ENCODE measurements at regions not wholly inside any gene's neighbourhood (a gene's known extent, or its start where the extent isn't known, plus 50 kb on each side); places are given as distances from the start of the nearest gene placed in this dataset.

DNA sequence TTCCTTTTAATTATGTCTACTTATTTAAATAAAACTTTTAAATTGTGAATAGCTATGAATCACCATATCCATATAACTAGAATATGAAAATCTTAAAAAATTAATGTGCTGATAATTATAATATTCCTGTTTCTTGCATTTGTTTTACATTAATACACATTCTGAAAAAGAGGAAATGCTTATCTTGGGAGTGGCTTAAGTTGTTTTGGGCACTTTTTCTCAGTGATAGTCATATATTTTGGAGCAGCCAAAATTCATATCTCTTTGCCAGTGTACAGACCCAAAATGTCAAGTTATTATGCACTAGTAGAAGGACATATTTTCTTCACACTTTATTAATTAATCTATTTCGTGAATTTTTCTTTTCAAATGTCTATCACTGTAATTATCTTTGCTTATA, 838.5 kb downstream of the USP25 start:
- DNase-seq: no peak

DNA sequence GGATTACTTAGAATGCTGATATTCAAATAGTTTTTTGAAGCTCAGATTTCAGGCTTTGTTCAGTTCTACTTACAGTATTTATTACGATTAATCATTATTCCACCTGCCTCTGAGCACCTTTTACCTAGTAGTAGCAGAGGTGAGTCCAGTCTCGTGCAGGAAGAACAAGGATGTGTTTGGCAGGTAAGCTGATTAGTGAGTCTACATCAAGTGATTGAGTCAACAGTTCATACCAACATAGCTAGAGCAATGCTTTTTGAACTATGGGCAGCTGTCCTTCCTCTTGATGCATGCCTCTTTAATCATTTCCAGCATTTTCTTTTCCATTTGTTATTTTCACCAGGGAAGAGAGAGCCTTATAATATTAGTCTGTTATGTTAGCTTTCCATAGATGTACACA, 838.9 kb downstream of the USP25 start:
- DNase-seq: no peak

DNA sequence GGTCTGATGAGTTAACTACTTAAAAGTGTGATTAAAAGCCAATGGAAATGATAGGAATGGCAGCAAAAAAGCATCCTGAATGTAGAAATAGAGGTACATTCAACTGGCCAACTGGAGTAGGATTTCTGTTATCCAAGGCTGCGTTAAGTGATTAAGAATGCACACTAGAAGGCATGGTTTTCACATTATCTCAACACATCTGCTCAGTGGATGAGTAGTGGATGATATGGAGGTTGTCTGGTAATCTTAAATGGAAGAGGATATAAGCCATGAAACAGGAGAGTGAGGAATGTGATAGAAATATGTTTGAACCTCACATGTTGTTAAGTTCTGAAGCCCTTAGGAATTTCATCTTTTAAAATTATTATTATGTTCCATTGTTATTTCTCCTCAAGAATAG, 839.9 kb downstream of the USP25 start:
- no peak for DNase-seq

DNA sequence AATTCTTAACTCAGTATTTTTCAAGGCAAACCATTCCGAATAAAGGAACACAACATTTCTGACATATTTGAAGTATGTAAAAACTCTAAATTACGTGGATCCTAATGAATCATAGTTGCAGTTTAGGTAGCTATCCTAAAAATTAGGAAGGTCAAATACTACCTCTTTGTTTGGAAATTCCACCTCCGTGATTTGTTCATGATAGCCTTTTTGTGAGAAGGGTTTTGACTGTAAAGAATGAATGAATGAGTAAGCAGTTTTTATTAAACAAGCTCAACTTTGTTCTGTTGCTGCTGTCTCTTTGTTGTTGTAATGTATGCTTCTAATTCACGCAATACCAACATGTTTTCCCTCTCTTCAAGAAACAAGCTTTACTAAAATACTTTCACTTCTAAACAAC, 840.4 kb downstream of the USP25 start:
- no peak for DNase-seq

DNA sequence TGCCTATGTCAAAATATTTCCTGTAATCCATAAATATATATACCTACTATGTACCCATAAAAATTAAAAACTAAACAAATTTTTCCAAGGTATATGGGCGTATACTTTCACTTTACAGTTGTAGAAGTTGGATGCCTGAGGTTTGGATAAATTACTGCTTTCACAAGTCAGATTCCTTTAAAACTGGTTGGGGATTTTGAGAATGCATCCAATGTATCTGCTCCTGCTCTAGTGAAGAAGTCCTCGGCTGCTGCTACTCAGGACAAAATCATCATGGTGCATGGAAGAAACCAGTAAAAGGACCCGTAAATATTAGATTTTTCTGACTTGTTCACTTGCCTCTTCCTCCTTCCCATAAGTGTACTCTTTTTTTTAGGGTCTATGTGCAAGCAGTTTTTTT, 841.1 kb downstream of the USP25 start:
- DNase-seq: no peak

DNA sequence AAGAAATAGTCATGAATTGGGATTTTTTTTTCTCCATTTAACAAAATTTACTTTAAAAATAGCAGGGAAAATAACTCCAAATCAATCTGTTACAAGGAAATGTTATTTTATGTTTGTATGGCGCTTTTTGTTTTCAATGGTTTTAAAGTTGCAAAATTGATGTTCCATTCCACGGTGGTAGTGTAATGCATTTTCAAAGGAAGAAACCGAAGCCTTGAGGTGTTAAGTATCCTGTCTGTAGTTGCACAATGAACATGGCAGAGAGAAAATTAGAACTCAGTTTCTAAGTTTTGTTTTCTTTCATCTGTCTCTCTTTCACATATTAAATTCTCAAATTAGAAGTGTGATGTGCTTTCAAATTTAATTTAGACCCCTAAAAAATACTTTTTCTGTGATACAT, 841.8 kb downstream of the USP25 start:
- no peak for DNase-seq

DNA sequence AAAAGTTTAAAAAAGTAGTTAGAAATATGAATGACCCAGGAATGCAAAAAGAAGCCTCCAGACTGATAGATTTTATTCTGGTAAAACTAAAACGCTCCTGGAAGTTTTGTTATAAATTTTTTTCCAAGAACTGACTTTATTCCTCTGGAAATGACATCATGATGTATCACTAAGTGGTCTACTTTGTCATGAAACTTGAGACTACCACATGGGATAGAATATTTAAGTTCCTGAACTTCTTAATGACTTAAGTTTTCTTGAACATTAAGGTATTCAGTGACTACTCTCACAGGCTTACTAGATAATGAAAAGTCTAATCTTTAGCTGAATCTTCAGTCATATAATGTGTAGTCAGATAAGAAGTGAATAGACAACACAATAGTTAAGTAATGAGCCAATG, 842.2 kb downstream of the USP25 start:
- no peak for DNase-seq

DNA sequence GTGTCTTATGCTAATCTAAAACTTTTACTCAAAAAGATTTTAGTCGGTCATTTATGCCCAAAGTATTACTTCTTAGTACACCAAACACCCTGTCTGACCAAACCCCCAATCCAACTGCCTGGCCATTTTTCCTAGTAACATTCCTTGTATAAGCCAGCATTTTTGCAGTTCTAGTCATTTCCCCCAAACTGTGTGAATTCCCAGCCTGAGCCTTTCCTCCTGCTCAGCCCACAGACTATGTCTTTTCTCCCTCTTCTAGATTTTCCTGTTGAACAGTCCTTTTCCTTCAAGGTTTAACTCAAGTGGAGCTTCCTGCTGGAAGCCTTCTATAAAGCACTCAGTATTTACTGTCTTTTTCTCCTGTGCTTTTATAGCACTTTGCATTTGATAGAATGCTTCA, 843.8 kb downstream of the USP25 start:
- DNase-seq: no peak

DNA sequence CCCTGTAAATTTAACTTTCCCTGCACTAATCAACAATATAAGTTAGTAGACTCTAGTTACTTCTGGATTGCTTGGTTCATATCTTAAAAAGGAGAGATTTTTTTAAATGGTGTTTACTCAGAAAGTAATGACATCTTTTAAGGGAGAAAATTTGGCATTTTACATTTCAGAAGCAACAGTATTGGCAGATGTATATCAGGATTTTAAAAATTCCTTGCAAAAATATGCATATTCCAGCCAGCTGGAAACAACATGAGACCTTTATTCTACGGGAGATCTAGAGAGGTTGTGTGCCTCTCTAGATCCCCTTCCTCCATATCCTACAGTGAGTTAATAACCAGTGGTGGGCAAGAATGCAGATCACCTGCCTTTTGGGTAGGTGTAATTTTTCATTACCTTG, 848.2 kb downstream of the USP25 start:
- no peak for DNase-seq

DNA sequence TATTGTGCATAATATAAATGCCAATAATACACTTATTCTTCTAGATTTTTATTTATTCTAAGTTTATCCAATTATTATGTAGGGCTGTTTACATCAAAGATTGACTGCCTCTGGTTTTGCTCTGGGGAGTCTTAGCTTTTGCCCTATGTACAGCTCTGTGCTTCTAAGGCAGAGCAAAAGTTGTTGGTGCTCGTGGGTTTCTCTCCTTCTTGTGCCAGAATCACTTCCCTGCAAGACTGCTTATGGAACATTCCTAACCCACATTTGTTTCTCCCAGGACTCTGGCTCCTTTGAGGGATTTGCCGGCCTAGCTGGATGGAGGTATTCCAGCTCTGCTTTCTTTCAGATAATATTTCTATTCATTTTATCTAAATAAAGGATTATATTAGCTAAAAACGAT, 849.1 kb downstream of the USP25 start:
- no peak for DNase-seq

DNA sequence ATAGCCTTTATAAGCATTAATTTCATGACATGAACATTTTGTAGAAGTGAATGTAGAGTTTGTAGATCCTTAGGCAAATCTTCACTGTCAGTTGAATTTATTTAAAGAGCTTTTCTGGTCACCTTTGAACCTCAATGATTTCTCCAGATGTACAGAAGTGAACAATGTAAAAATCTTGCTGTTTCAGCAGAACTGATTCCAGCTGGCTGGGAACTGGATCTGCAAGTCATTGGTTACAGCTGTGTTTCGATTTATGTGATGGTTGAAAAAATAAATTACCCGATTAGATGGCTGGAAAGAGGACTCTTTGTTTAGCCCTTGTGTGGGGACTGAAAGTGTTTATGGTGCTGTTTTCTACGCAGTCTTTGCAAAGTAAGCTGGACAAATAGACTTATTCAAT, 849.8 kb downstream of the USP25 start:
- DNase-seq: peak; percentile 32

DNA sequence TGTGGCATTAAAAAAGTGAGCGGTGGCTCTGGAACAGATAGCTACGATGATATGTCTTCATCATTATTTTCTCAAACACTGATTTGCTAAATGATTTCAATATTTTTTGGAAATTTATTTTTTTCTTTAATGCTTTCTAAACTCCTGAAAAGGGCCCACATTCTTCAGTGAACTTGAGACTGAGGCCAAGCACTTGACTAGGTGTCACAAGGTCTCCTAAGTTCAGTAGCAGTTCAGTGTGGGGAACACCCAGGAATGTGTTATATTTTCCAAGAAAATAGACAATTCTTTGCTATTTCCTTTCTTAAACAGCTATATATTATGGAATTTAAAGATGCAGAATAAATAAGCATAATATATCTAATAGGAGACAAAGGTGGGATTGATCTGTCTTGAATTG, 850.9 kb downstream of the USP25 start:
- no peak for DNase-seq

DNA sequence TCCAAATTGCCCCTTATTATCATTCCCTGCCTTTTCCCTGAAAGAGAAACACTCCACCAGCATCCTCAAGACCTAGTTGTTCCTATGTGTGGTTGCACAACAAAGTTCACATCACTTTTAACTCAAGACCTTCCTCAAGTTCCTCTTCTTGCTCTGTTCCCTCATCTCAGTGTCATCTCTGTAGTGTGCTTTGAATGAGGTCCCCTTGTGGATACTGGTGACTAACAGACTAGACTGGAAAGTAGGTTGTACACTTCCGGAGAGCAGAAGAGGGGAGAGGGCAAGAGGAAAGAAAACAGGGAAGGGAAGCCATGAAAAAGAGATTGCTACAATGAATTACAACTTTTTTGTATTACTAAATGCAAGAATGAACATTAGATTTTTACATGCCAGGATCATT, 853.8 kb downstream of the USP25 start:
- no peak for DNase-seq

DNA sequence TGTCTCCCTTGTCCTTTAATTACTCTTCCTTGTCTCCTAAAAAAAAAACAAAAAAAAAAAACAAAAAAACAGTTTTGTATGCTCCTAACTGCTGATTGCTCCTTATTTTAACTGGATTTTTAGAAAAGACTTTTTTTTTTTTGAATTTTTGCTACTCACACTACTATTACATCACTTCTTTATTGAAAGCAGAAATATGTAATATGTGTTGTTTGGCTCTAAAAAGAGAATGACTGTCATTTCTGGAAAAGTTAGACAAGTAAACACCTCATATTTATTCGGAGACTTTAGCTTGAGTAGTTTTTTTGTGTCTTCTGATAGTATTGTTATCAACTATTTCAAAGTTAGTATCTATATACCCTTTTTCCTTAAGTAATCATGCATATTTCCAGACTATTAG, 855.0 kb downstream of the USP25 start:
- no peak for DNase-seq

DNA sequence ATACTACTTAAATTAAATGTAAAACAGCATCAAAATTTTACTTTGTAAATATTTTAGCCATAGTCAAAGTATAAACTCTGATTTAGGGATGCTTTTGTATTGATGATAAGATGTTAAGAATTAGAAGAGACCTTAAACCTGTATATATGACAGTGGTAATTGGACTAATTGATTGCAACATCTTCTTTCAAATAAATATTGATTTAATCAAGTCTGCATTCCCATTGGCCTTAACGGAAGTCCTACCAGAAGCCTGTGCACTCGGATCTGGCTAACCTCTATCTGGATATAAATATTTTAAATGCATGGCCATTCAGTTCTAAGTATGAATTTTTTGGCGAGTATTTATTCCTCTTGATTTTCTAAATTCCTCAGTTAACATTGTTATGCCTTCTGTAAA, 856.1 kb downstream of the USP25 start:
- no peak for DNase-seq

DNA sequence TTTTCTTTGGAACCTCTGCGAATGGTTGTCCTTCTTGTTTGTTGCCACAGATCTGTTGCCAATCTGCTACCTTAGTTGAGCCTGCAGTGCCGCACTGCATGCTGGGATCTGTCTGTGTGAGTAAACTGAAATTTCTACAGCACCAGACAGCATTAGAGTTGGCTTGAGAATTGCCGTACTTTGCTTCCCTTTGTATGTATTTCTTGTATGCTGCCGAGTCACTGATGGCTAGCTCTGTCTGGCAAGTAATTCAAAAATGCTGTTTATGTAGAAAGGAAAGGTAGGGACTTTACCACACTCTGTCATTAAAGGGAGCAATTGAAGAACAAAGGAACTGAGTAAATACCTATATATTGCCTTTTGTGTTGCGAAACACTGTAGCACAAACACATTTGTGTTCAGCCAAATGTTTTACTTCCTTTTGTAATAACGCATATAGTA, 857.4 kb downstream of the USP25 start:
- peak; percentile 26 for DNase-seq

DNA sequence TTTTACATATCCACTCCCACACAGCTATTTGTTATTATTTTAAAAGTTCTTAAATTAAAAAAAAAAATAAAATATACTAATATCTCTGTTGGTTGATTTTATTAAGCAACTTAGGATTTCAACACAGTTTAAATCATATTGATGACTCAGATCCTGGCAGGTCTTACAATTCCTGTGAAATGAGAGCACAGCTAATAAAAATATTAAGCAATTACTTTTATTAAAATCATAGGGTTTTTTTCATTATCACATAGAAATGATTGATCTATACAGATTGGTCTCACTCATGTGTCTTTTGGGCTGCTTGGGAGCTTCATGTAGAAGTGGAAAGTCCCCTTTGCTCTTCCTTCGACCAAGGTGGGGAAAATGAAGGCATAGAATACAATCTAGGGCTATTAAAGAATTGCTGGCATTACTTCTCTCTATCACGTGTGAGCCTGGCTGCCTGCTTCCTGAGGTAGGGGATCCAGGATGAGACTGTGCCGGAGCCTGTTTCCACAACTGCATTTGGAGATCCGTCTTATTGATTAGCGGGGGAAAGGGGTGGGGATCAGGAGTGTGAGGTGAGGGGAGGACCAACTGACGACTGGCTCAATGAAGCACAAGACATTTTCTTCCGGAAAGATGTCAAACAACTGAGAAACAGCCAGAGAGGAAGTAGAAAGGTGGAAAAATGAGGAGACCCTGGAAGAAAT, 858.0 kb downstream of the USP25 start:
- DNase-seq: no peak

DNA sequence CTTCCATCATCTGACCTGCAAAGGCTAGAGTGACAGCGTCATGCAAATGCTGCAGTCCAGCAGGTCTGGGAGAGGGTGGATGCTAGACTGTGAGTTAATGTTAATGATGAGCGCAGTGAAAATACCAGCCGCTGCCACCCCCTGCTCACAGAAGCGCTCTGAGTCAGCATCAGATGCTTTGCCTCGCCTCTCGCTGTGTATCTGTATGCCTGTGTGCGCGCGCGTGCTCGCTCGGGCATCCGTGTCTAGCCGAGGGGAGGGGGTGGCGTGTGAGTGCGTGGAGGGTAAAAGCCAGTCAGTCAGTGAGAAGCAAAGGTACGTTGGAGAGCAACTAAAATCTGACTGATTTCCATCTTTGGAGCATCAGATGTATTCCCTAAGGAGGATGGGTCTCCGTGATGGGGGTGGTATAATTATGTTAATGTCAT, 858.7 kb downstream of the USP25 start:
- peak; percentile 85 for DNase-seq

DNA sequence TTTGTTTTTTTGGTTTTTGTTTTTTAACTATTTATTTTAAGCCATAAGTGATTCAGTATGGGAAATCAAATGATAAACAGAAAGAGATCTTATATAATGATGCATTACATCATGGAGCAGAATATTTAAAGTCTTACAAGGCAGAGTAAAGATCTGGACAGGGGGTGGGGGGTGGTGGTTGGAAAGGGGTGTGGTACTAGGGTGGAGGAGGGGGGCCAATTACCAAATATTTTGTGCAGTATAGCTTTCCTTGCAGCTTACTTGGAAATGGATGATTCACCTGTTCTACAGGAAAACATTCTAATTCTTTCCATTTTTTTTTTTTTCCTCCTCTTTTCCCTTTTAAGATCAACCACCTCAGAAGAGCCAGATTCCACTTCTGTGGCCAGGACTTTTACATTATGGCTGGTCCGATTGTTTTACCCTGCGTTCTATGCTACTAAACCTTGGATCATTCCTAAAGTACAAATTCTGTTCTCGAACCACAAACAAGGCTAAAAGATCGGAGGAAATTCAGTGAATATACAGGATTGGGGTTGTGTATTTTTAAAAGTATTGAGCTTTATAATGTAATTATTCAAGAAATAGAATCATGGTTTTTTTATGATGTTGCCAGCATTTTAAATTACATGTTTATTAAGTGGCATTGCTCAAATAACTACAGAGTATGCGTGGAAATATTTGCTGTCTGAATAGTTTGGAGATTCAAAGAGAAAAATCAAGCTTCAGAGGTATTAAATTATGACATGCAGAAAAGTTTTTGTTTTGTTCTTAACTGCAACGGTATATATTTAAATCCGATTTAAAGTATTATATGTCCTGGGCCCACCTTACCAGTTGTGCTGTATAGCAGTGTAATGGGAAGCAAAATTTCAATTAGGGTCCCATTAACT, 859.5 kb downstream of the USP25 start:
- DNase-seq: no peak

DNA sequence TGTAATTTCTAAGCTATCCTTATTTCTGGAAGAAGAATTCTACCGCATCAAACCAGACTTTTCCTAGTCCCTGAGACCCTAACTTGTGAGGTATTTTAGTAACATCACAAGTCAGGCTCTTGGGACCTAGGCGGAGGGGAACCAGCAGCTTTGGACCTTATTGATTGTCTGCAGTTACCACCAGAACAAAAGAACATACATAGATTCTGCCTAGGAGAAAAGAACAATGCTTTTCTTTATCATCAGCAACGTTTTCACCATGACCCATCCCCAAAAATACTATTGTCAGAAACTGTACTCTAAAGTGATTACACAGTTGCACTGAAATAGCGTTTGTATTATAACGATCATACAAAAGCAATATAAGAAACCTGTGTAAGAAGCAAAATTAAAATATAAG, 860.4 kb downstream of the USP25 start:
- no peak for DNase-seq

DNA sequence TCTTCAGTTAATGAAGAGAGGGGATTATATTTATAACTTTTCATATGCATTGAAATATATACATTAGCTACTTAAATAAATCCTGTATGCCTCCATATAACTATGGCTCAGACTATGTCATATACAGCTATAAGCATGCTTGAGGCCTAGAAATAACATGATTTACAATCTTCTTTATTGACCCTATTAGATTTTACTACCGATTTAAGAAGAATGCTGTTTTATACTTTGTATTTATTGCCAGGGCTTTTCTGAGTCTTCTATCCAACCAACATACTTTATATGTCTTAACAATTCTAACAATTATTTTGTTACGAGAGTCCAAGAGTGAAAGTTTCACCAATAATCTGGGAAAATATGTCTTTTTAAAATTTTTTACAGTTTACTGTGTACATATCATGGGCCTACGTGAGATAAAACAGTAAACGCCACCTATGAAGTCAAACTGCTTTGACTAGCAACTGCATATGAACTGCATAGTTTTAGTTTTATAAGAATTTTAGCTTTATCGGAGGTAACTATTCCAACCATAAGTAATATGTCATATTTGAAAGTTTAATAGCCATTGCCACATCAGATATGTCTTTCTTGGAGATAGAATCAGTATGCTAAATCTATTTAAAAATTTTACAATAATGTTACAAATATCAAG, 861.0 kb downstream of the USP25 start:
- DNase-seq: no peak

DNA sequence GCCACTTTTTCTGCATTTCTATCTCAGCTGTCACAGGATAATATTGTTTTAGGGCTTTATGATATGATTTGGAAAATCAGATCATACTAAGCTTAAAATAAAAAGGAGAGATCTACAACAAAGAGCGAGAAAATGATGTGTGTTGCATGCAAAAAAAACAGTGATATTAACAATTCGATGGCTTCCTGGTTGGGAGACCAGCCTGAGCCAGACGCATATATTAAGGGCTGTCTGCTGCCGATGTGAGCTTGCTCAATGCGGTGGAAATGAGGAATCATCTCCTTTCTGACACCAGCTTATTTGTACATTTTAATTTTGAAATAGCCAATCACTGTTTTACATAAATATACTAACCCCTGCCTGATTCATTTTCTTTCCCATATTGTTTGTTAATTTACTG, 862.6 kb downstream of the USP25 start:
- no peak for DNase-seq

DNA sequence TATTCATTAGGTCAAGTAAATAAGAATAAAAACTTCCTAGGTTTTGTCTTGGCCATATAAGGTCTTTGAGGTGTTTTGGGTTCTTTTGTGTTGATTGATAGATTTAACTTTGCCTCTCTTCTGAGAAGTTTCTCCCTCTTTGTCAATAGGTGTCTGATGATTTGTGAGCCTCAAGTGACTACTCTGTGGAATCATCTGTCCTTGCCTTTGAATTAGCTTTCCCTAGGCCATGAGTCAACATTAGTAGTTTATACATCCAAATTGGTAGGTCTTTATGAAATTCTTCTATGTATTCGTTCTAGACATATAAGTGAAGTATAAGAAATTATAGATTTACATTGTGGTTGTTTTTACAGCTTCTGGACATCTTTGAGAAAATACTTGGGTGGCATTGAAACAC, 864.4 kb downstream of the USP25 start:
- DNase-seq: no peak

DNA sequence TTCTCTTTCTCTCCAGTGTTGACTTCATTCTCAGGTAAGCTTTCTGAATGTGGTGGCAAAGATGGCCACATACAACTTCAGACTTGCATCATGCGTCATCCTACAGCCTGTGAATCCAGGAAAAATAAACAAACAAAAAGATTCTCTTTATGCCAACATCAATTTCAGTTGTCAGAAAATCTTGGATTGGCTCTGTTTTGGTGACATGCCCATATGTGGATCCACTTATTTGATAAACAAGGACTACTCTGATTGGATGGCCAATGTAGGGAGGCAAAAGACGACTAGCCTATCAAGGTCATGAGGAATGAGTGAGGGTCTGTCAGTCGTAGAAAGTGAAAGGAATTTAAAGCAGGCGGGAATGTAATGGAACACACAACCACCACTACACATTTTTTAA, 866.6 kb downstream of the USP25 start:
- DNase-seq: no peak
